Kidney epithelial cell (primary cell): ENCODE measurements at regions not wholly inside any gene's neighbourhood (a gene's known extent, or its start where the extent isn't known, plus 50 kb on each side); places are given as distances from the start of the nearest gene placed in this dataset.

Experiments
- DNase-seq: peaks from one replicate; pipeline ENCODE4 v3.0.0-alpha.2; 2010; ENCODE audit warnings: low read depth
- H3K27me3 ChIP-seq: 2 replicates; pipeline ENCODE4 v1.6.0; 2011; ENCODE audit warnings: low read length; ENCODE audit not compliant: control insufficient read depth, insufficient read depth
- H3K36me3 ChIP-seq: 2 replicates; pipeline ENCODE4 v1.5.1; 2011; ENCODE audit warnings: low read length; ENCODE audit not compliant: control insufficient read depth, insufficient read depth
- H3K4me3 ChIP-seq: 2 replicates; pipeline ENCODE4 v1.5.1; 2011; ENCODE audit warnings: low read depth, mild to moderate bottlenecking, control low read depth, low read length
- CTCF ChIP-seq: IDR thresholded peaks from 2 replicates; pipeline ENCODE4 v1.5.1; 2011; ENCODE audit warnings: mild to moderate bottlenecking, moderate library complexity, low read length, control low read depth, inconsistent platforms; ENCODE audit not compliant: insufficient read depth, poor library complexity, severe bottlenecking

GRCh38 chr20:20796766-20797440, 84.5 kb upstream of the RALGAPA2 start:
- Histone ChIP-seq H3K27me3 (no peaks in the 10 kb centered on the region), H3K4me3 (no peak overlapping the region), H3K36me3 (no peaks in the 10 kb centered on the region)
- no peak for DNase-seq
- no peak for TF ChIP-seq CTCF

- no peak for DNase-seq
- TF ChIP-seq CTCF: no peak
- no peaks in the 10 kb centered on the region for H3K36me3 ChIP-seq
- no peak overlapping the region for H3K4me3 ChIP-seq
- no peaks in the 10 kb centered on the region for H3K27me3 ChIP-seq
Observed at GRCh38 chr20:20795721-20796120, 83.3 kb upstream of the RALGAPA2 start.

DNA sequence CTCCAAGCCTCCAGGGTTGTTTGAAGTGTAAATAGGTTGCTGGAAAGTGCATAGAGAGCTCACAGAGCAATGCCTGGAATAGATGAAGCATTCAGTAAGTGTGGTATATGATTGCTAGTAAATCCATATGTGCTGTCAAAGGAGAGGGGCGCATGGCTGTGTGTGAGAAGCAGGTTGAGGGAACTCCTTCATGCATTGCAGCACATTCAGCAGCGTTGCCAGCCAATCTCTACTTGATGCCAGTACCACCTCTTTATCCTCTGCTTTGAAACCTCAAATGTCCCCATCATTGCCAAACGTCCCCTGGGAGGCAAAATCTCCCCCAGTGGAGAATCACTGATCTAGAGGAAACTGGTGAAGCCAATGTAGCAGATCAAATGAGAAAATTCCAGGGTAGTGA, 82.7 kb upstream of the RALGAPA2 start:
- H3K4me3 ChIP-seq: no peak overlapping the region
- H3K27me3 ChIP-seq: no peaks in the 10 kb centered on the region
- TF ChIP-seq CTCF: no peak
- no peak for DNase-seq
- no peaks in the 10 kb centered on the region for H3K36me3 ChIP-seq

- no peaks in the 10 kb centered on the region for H3K27me3 ChIP-seq
- no peak for TF ChIP-seq CTCF
- H3K36me3 ChIP-seq: no peaks in the 10 kb centered on the region
- no peak overlapping the region for H3K4me3 ChIP-seq
- no peak for DNase-seq
Observed at GRCh38 chr20:20793591-20793990, 81.1 kb upstream of the RALGAPA2 start.

- DNase-seq: no peak
- Histone ChIP-seq H3K36me3 (no peaks in the 10 kb centered on the region), H3K27me3 (no peaks in the 10 kb centered on the region), H3K4me3 (no peak overlapping the region)
- no peak for TF ChIP-seq CTCF
Observed at GRCh38 chr20:20791664-20792568, 79.5 kb upstream of the RALGAPA2 start.
